ENCODE measurements at regions not wholly inside any gene's neighbourhood (a gene's known extent, or its start where the extent isn't known, plus 50 kb on each side); places are given as distances from the start of the nearest gene placed in this dataset.
"Not testable (repeated sequence)": the region's sequence is repeated elsewhere in the genome, so short reads cannot be mapped to it uniquely, and the experiment has no call there.

GRCh38 chr9:67369664-67370063 is 377.3 kb upstream of the SPATA31A3 start:
- TF ChIP-seq CTCF (conservative IDR thresholded peaks at IDR 0.05 in 1 of 2, IDR thresholded peaks at IDR 0.05 in 1 of 2; ENCODE audit: low read depth in 1 of 2, low read length in 2 of 2); EZH2 (IDR thresholded peaks at IDR 0.05; ENCODE audit: low read length, missing control alignments): not testable (repeated sequence)

Data from fibroblast of lung (primary cell).